Nephron progenitor cell (in vitro differentiated cells): ENCODE measurements at regions not wholly inside any gene's neighbourhood (a gene's known extent, or its start where the extent isn't known, plus 50 kb on each side); places are given as distances from the start of the nearest gene placed in this dataset.
"Not testable (repeated sequence)": the region's sequence is repeated elsewhere in the genome, so short reads cannot be mapped to it uniquely, and the experiment has no call there.

Experiments
- DNase-seq: peaks from one replicate; pipeline ENCODE4 v3.0.0; 2021
- H3K27ac Mint-ChIP-seq: 2 replicates; pipeline ENCODE4 v1.8.0; 2021; ENCODE audit warnings: mild to moderate bottlenecking, moderate library complexity, mixed read lengths
- H3K27me3 Mint-ChIP-seq: 2 replicates; pipeline ENCODE4 v1.8.0; 2021; ENCODE audit warnings: mild to moderate bottlenecking, low read depth, mixed read lengths; ENCODE audit not compliant: poor library complexity
- H3K36me3 Mint-ChIP-seq: 2 replicates; pipeline ENCODE4 v1.8.0; 2021; ENCODE audit warnings: low read depth, mixed read lengths
- H3K4me1 Mint-ChIP-seq: 2 replicates; pipeline ENCODE4 v1.8.0; 2021; ENCODE audit warnings: mixed read lengths
- H3K4me3 Mint-ChIP-seq: 2 replicates; pipeline ENCODE4 v1.8.0; 2021; ENCODE audit warnings: mild to moderate bottlenecking, moderate library complexity, mixed read lengths
- H3K9me3 Mint-ChIP-seq: 2 replicates; pipeline ENCODE4 v1.8.0; 2021; ENCODE audit warnings: mild to moderate bottlenecking, moderate library complexity, mixed read lengths
- TF ChIP-seq, protein P1 (sequence below): fragments of 200-600 bp; sonication (generic); IDR thresholded peaks from 2 replicates; pipeline ENCODE4 v1.5.0; 2021; ENCODE audit warnings: antibody characterized with exemption

DNA sequence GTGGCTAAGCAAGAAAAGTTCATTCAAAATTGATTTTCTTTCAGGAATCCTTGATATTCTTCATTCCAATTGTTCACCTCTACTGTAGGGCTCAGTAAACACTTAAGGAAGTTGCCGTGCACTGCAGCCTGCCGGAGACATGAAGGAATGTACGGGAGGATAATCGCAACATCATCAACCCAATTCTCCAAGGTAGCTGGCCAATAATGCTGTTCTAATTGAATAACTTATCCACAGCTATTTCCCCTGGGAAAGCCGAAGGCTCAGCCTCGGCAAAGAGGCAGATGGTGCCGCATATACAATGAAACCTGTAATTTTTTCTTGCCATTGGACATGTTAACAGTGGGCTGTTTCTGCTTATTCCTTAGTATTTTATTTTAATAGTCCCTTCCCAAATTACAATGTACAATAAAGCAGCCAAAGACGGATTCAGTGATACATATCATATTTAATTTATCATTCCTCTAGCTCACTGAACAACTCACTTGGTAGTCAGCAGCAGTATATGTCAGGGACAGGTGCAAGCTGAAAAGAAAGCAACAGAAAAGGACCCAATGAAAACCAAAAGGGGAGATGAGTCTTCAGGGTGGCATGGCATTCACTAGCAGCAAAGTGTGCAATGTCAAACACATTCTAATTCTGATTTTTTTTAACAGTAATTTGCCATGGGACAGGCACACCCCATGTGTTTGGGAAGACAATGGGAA, 420.5 kb upstream of the KLF12 start:
- TF ChIP-seq, protein P1, sequence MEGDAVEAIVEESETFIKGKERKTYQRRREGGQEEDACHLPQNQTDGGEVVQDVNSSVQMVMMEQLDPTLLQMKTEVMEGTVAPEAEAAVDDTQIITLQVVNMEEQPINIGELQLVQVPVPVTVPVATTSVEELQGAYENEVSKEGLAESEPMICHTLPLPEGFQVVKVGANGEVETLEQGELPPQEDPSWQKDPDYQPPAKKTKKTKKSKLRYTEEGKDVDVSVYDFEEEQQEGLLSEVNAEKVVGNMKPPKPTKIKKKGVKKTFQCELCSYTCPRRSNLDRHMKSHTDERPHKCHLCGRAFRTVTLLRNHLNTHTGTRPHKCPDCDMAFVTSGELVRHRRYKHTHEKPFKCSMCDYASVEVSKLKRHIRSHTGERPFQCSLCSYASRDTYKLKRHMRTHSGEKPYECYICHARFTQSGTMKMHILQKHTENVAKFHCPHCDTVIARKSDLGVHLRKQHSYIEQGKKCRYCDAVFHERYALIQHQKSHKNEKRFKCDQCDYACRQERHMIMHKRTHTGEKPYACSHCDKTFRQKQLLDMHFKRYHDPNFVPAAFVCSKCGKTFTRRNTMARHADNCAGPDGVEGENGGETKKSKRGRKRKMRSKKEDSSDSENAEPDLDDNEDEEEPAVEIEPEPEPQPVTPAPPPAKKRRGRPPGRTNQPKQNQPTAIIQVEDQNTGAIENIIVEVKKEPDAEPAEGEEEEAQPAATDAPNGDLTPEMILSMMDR, result no peak
- H3K27ac Mint-ChIP-seq, result no peak overlapping the region

DNA sequence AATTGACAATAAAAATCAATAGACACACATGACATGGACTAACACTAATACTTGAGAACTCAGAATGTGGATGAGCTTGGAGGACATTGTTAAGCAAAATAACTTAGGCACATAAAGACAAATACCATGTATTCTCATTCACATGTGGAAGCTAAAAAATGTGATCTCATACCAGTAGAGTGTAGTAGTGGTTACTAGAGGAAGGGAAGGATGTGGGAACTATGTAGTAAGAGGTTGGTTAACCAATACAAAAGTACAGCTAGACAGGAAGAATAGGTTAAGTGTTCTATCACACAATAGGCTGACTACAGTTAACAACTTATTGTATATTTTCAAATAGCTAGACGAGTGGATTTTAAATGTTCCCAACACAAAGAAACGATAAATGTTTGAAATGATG, 415.8 kb upstream of the KLF12 start:
- Mint-ChIP-seq H3K36me3 (no peaks in the 10 kb centered on the region), H3K27ac (no peak overlapping the region), H3K4me3 (no peak overlapping the region), H3K27me3 (peaks cover 5% of the 10 kb centered on the region), H3K9me3 (no peaks in the 10 kb centered on the region), H3K4me1 (peaks cover 4% of the 10 kb centered on the region)
- TF ChIP-seq, protein P1, result no peak
- DNase-seq, result no peak

More for the DNA sequence above, 420.5 kb upstream of the KLF12 start:
- peaks cover 5% of the 10 kb centered on the region for H3K27me3 Mint-ChIP-seq
- DNase-seq, result no peak
- no peaks in the 10 kb centered on the region for H3K36me3 Mint-ChIP-seq
- H3K9me3 Mint-ChIP-seq, result no peaks in the 10 kb centered on the region
- H3K4me3 Mint-ChIP-seq, result no peak overlapping the region
- H3K4me1 Mint-ChIP-seq, result peaks cover 18% of the 10 kb centered on the region

DNA sequence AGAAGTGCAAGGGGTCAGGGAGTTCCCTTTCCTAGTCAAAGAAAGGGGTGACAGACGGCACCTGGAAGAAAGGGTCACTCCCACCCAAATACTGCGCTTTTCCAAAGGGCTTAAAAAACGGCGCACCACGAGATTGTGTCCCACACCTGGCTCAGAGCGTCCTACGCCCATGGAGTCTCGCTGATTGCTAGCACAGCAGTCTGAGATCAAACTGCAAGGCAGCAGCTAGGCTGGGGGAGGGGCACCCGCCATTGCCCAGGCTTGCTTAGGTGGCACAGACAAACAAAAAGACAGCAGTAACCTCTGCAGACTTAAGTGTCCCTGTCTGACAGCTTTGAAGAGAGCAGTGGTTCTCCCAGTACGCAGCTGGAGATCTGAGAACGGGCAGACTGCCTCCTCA, 402.4 kb upstream of the KLF12 start:
- not testable (repeated sequence) for H3K36me3 Mint-ChIP-seq, DNase-seq, H3K27ac Mint-ChIP-seq, H3K27me3 Mint-ChIP-seq, H3K4me1 Mint-ChIP-seq, H3K4me3 Mint-ChIP-seq
- H3K9me3 Mint-ChIP-seq, result peaks cover 12% of the 10 kb centered on the region

DNA sequence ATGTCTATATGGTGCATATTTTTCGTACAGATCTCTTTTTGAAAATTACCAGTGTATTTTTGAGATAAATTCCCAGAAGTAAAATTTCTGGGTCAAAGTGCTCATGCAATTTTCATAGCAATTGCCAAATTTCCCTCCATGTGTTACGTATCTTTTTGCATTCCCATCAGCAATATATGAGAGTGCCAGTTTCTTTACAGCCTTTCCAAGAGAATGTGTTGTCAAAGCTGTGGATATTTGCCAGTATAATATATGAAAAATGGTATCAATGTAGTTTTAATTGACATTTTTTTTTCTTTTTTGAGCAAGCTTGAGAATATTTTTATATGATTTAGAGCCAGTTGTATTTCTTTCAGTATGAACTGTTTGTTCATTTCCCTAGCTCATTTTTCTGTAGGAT, 399.0 kb upstream of the KLF12 start:
- TF ChIP-seq, protein P1, result no peak
- no peaks in the 10 kb centered on the region for H3K36me3 Mint-ChIP-seq
- H3K27ac Mint-ChIP-seq, result no peak overlapping the region
- H3K27me3 Mint-ChIP-seq, result peaks cover 3% of the 10 kb centered on the region
- H3K4me1 Mint-ChIP-seq, result no peaks in the 10 kb centered on the region
- no peak for DNase-seq
- no peak overlapping the region for H3K4me3 Mint-ChIP-seq
- peaks cover 8% of the 10 kb centered on the region for H3K9me3 Mint-ChIP-seq

DNA sequence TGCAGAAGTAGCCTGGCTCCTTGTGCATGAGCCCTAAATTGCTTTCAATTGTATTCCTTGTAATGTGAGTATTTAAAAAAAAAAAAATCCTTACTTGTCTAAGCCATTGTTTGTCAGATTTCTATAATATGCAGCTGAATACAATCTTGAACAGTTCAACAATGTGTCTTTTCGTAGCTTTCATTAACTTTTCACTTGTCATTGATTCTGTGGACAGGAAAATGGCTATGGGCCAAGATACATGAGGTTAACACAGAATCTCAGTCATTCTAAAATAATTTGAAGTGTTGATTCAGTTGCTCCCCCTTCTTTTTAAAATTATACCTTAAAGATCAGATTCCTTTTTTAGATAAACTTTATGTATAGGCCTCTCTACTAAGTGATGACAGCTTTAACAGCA, 395.8 kb upstream of the KLF12 start:
- Mint-ChIP-seq H3K4me1 (no peaks in the 10 kb centered on the region), H3K9me3 (no peaks in the 10 kb centered on the region), H3K36me3 (no peaks in the 10 kb centered on the region), H3K27me3 (no peaks in the 10 kb centered on the region), H3K4me3 (no peak overlapping the region), H3K27ac (no peak overlapping the region)
- no peak for DNase-seq
- TF ChIP-seq, protein P1, result no peak

DNA sequence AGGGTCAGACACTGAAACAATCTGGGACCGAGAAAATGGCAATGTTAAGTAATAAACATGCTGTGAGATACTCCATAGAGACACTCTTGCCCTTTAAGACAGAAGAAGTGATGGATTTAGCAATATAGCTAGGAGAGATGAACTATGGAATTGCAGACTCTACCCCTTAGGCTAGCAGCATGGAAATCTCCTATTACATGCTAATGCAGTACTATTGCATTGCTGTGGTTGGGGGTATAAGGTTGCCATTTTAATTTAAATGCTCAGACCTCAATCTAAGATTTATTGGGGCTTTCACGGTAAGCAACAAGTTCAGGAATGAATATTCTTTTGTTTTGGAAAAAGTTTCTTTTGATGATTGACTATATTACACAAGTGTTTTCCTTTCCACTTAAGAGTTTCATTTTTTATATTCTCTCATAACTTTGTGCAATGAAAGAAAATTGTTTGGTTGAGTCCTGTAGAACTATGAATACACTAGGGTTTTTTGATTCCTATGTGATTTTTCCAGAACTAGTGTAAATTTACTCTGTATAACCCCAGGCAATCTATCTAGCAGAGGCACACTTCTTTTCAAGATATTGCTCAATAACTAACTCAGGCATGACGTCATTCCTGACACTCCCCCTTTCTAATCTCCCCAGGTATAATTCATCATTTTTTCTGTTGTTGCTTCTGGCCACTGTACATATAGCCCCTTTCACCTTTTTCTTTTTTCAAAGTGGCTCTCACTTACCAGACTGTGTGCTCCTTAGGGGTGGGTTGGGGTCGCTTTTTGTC, 394.7 kb upstream of the KLF12 start:
- no peaks in the 10 kb centered on the region for H3K4me1 Mint-ChIP-seq
- no peaks in the 10 kb centered on the region for H3K27me3 Mint-ChIP-seq
- DNase-seq, result no peak
- H3K36me3 Mint-ChIP-seq, result no peaks in the 10 kb centered on the region
- H3K27ac Mint-ChIP-seq, result no peak overlapping the region
- no peaks in the 10 kb centered on the region for H3K9me3 Mint-ChIP-seq
- TF ChIP-seq, protein P1, result no peak
- H3K4me3 Mint-ChIP-seq, result no peak overlapping the region
